ENCODE measurements at regions not wholly inside any gene's neighbourhood (a gene's known extent, or its start where the extent isn't known, plus 50 kb on each side); places are given as distances from the start of the nearest gene placed in this dataset.
"Not testable (repeated sequence)": the region's sequence is repeated elsewhere in the genome, so short reads cannot be mapped to it uniquely, and the experiment has no call there.

- H3K4me3 Mint-ChIP-seq, result peak overlapping the region in 1 of 10 donors; percentile 48
- intact Hi-C loops (cut with micrococcal nuclease); CTCF ChIA-PET; H3K27me3 ChIP-seq (ENCODE audit: control insufficient read depth in 2 of 2, insufficient read depth in 2 of 2, low read length in 2 of 2); H3K4me3 ChIP-seq (ENCODE audit: low read length); H3K4me1 ChIP-seq (ENCODE audit: control insufficient read depth in 2 of 2, insufficient read depth in 2 of 2, low read length in 2 of 2); H3K36me3 Mint-ChIP-seq; H3K36me3 ChIP-seq (ENCODE audit: control insufficient read depth in 2 of 3, insufficient read depth in 3 of 3, low read length in 3 of 3); POLR2A ChIA-PET; H3K4me1 Mint-ChIP-seq; H3K27me3 Mint-ChIP-seq; H3K27ac ChIP-seq (ENCODE audit: low read depth, low read length); DNase-seq; H3K9me3 ChIP-seq (ENCODE audit: control insufficient read depth in 2 of 3, low read length in 3 of 3): not testable (repeated sequence)
- H3K9me3 Mint-ChIP-seq, result peaks cover 0 to 10% (median 0%) of the 10 kb centered on the region in 11 donors
- H3K27ac Mint-ChIP-seq, result peak overlapping the region in 1 of 9 donors; percentile 65
- ATAC-seq, result peak; percentile 87
These were observed 309.6 kb upstream of the FRG1 start for GRCh38 chr4:189630913-189631567.

DNA sequence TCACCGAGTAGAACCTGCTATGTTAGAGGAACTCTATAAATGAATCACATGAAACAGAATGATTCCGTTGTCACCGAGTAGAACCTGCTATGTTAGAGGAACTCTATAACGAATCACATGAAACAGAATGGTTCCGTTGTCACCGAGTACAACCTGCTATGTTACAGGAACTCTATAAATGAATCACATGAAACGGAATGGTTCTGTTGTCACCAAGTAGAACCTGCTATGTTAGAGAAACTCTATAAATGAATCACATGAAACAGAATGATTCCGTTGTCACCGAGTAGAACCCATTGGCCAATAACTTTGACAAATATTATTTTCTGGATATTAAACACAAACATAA, 309.1 kb upstream of the FRG1 start:
- H3K36me3 ChIP-seq (ENCODE audit: control insufficient read depth in 2 of 3, insufficient read depth in 3 of 3, low read length in 3 of 3); H3K4me1 ChIP-seq (ENCODE audit: control insufficient read depth in 2 of 2, insufficient read depth in 2 of 2, low read length in 2 of 2); POLR2A ChIA-PET; CTCF ChIA-PET; H3K27me3 ChIP-seq (ENCODE audit: control insufficient read depth in 2 of 2, insufficient read depth in 2 of 2, low read length in 2 of 2); H3K4me1 Mint-ChIP-seq; H3K36me3 Mint-ChIP-seq; intact Hi-C loops (cut with micrococcal nuclease); H3K27me3 Mint-ChIP-seq; H3K9me3 ChIP-seq (ENCODE audit: control insufficient read depth in 2 of 3, low read length in 3 of 3); H3K27ac ChIP-seq (ENCODE audit: low read depth, low read length); DNase-seq; H3K4me3 ChIP-seq (ENCODE audit: low read length): not testable (repeated sequence)
- peak; percentile 10 for ATAC-seq
- Mint-ChIP-seq H3K4me3 (peak overlapping the region in 1 of 10 donors; percentile 48), H3K9me3 (peaks cover 0 to 10% (median 0%) of the 10 kb centered on the region in 11 donors), H3K27ac (peak overlapping the region in 1 of 9 donors; percentile 23)

DNA sequence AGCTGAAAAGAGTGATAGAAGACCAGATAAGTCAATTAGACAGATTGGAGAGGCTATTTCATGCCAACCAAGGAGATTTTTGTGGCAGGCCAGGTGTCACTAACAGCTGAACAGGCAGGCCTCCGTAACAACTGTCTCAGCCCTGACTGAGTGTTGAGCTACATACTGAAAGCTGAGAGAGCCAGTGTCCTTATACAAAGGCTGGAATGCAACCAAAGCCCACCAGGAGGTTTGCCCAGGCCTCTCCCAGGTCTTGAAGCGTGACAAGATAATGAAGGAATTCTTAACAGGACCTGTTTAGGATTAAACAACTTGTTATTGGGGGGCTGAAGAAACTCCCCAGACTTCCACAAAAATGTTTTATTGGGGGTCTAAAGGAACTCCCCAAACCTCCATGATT, 290.2 kb upstream of the FRG1 start:
- not testable (repeated sequence) for H3K4me1 Mint-ChIP-seq, H3K9me3 Mint-ChIP-seq

DNA sequence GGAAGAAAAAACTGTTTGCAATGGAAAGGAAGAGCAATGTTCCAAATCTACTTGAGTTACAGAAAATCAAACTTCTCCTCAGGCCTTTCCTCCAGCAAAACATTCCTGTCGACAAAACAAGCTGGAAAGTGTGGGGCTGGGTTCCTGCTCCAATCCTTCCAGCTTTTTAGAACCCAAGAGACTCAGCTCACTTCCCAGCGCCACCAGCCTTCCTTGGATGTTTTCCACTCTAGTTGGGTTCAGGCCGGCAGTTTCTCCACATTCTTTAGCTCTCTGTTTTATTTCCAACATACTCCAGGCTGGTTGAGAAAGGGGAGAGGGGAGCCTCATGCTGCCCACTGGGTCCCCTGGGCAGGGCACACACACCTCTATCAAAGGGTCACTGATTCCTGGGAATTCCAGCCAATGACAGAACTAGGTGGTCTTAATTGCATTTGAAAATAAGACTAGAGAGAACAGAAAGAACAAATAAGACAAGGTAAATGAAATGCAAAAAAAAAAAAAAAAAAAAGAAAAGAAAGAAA, 287.5 kb upstream of the FRG1 start:
- H3K27ac ChIP-seq (ENCODE audit: low read depth, low read length); DNase-seq; H3K27me3 ChIP-seq (ENCODE audit: control insufficient read depth in 2 of 2, insufficient read depth in 2 of 2, low read length in 2 of 2); CTCF ChIA-PET; H3K36me3 Mint-ChIP-seq; H3K9me3 ChIP-seq (ENCODE audit: control insufficient read depth in 2 of 3, low read length in 3 of 3); H3K4me1 ChIP-seq (ENCODE audit: control insufficient read depth in 2 of 2, insufficient read depth in 2 of 2, low read length in 2 of 2); H3K4me1 Mint-ChIP-seq; POLR2A ChIA-PET; H3K9me3 Mint-ChIP-seq; H3K4me3 Mint-ChIP-seq; intact Hi-C loops (cut with micrococcal nuclease); H3K36me3 ChIP-seq (ENCODE audit: control insufficient read depth in 2 of 3, insufficient read depth in 3 of 3, low read length in 3 of 3); H3K4me3 ChIP-seq (ENCODE audit: low read length); H3K27ac Mint-ChIP-seq; H3K27me3 Mint-ChIP-seq; ATAC-seq: not testable (repeated sequence)

More for the DNA sequence above, 290.2 kb upstream of the FRG1 start:
- H3K27ac Mint-ChIP-seq; H3K27ac ChIP-seq (ENCODE audit: low read depth, low read length); H3K4me3 ChIP-seq (ENCODE audit: low read length); intact Hi-C loops (cut with micrococcal nuclease); POLR2A ChIA-PET; DNase-seq; H3K9me3 ChIP-seq (ENCODE audit: control insufficient read depth in 2 of 3, low read length in 3 of 3); CTCF ChIA-PET; H3K27me3 ChIP-seq (ENCODE audit: control insufficient read depth in 2 of 2, insufficient read depth in 2 of 2, low read length in 2 of 2); ATAC-seq; H3K27me3 Mint-ChIP-seq; H3K36me3 ChIP-seq (ENCODE audit: control insufficient read depth in 2 of 3, insufficient read depth in 3 of 3, low read length in 3 of 3); H3K4me1 ChIP-seq (ENCODE audit: control insufficient read depth in 2 of 2, insufficient read depth in 2 of 2, low read length in 2 of 2); H3K4me3 Mint-ChIP-seq; H3K36me3 Mint-ChIP-seq: not testable (repeated sequence)

DNA sequence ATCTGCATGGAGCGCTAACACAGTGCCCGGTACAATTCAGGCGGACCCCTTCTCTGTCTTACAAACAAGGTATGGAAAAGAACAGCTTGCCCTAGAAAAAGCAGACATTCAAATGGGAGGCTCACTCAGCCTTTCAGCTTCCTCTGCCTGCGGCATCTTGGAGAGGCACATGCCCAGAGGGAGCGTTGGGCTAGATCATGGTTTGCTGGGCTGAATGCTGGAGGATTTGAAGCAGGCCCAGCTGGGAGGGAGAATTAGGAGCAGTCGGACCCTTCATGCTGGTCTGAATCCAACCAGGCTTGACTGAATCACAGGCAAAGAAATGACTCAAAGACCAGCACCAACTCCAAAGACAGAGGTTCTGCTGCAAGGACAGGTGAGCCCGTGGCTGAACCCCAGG, 286.7 kb upstream of the FRG1 start:
- H3K36me3 ChIP-seq (ENCODE audit: control insufficient read depth in 2 of 3, insufficient read depth in 3 of 3, low read length in 3 of 3); CTCF ChIA-PET; H3K4me3 ChIP-seq (ENCODE audit: low read length); H3K27me3 Mint-ChIP-seq; H3K4me1 Mint-ChIP-seq; H3K36me3 Mint-ChIP-seq; H3K27ac ChIP-seq (ENCODE audit: low read depth, low read length); DNase-seq; H3K4me1 ChIP-seq (ENCODE audit: control insufficient read depth in 2 of 2, insufficient read depth in 2 of 2, low read length in 2 of 2); POLR2A ChIA-PET; H3K9me3 Mint-ChIP-seq; H3K27ac Mint-ChIP-seq; ATAC-seq; H3K4me3 Mint-ChIP-seq; H3K27me3 ChIP-seq (ENCODE audit: control insufficient read depth in 2 of 2, insufficient read depth in 2 of 2, low read length in 2 of 2); H3K9me3 ChIP-seq (ENCODE audit: control insufficient read depth in 2 of 3, low read length in 3 of 3); intact Hi-C loops (cut with micrococcal nuclease): not testable (repeated sequence)

DNA sequence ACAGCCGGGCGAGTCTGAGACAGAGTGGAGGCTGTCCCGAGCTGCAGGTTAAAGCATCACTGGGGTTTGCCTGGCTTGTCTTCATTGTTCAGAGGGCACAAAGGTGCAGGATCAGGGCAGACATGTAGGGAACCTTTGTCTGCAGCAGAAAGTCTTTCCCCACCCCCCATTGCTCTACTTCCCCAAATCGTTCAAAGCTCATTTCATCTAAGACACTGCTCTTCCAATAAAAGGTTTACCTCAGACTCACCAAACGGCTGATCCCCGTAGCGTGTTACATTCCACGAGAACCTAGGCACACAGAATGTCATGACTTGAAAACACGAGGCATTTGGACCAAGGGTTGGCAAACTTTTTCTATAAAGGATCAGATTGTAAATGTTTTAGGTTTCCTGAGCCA, 286.3 kb upstream of the FRG1 start:
- H3K27ac ChIP-seq (ENCODE audit: low read depth, low read length); H3K4me3 ChIP-seq (ENCODE audit: low read length); H3K4me1 Mint-ChIP-seq; H3K36me3 Mint-ChIP-seq; H3K4me1 ChIP-seq (ENCODE audit: control insufficient read depth in 2 of 2, insufficient read depth in 2 of 2, low read length in 2 of 2); POLR2A ChIA-PET; H3K27ac Mint-ChIP-seq; H3K27me3 Mint-ChIP-seq; intact Hi-C loops (cut with micrococcal nuclease); CTCF ChIA-PET; DNase-seq; H3K36me3 ChIP-seq (ENCODE audit: control insufficient read depth in 2 of 3, insufficient read depth in 3 of 3, low read length in 3 of 3); H3K9me3 Mint-ChIP-seq; H3K9me3 ChIP-seq (ENCODE audit: control insufficient read depth in 2 of 3, low read length in 3 of 3); H3K4me3 Mint-ChIP-seq; ATAC-seq; H3K27me3 ChIP-seq (ENCODE audit: control insufficient read depth in 2 of 2, insufficient read depth in 2 of 2, low read length in 2 of 2): not testable (repeated sequence)

DNA sequence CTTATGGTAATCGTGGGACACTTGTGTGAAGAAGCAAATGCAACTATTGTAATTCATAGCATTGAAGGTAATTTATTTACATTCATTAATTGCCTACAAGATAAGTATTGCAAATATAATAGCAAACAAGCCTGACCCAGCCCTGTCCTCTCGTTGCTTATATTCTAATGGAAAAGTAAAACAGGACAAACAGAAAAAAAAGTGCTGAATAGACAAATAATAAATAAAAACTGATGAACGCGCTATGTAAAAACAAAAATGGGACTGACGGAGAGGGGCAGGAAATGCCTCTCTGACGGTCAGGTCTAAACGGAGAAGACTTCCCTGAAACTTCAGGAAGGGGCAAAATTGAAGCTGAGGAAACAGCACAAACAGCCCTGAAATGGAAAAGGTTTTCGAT, 284.9 kb upstream of the FRG1 start:
- H3K27me3 Mint-ChIP-seq; H3K27ac Mint-ChIP-seq; H3K4me3 ChIP-seq (ENCODE audit: low read length); H3K9me3 ChIP-seq (ENCODE audit: control insufficient read depth in 2 of 3, low read length in 3 of 3); H3K36me3 Mint-ChIP-seq; H3K27me3 ChIP-seq (ENCODE audit: control insufficient read depth in 2 of 2, insufficient read depth in 2 of 2, low read length in 2 of 2); H3K27ac ChIP-seq (ENCODE audit: low read depth, low read length); H3K4me1 Mint-ChIP-seq; H3K36me3 ChIP-seq (ENCODE audit: control insufficient read depth in 2 of 3, insufficient read depth in 3 of 3, low read length in 3 of 3); CTCF ChIA-PET; POLR2A ChIA-PET; DNase-seq; H3K4me3 Mint-ChIP-seq; H3K4me1 ChIP-seq (ENCODE audit: control insufficient read depth in 2 of 2, insufficient read depth in 2 of 2, low read length in 2 of 2); H3K9me3 Mint-ChIP-seq; intact Hi-C loops (cut with micrococcal nuclease); ATAC-seq: not testable (repeated sequence)
